OCI-LY7 (cell line): ENCODE measurements at regions not wholly inside any gene's neighbourhood (a gene's known extent, or its start where the extent isn't known, plus 50 kb on each side); places are given as distances from the start of the nearest gene placed in this dataset.
"Not testable (repeated sequence)": the region's sequence is repeated elsewhere in the genome, so short reads cannot be mapped to it uniquely, and the experiment has no call there.

Experiments
- CTCF ChIP-seq: fragments of 200-600 bp; sonication (generic); conservative IDR thresholded peaks from 2 replicates; pipeline ENCODE4 v1.5.1; 2014; ENCODE audit warnings: mild to moderate bottlenecking, antibody characterized with exemption, low read length, moderate library complexity, mixed read lengths
- EZH2phosphoT487 ChIP-seq: fragments of 200-600 bp; sonication (generic); IDR thresholded peaks from 2 replicates; pipeline ENCODE4 v1.6.1; 2018; ENCODE audit warnings: low read depth, borderline replicate concordance, mild to moderate bottlenecking, mixed run types, antibody characterized with exemption, low read length, moderate library complexity, mixed read lengths

- not testable (repeated sequence) for TF ChIP-seq CTCF, EZH2phosphoT487
Measured at GRCh38 chr2:150796236-150796635, 308.8 kb upstream of the RND3 start.
